GM23338 (cell line): ENCODE measurements at regions not wholly inside any gene's neighbourhood (a gene's known extent, or its start where the extent isn't known, plus 50 kb on each side); places are given as distances from the start of the nearest gene placed in this dataset.

Source experiments
- ATAC-seq: fragments of 200-7000 bp; cut with Tn5 transposase; 3 replicates; pipeline ENCODE4 v1.9.1; 2020
- DNase-seq: peaks from one replicate; pipeline ENCODE4 v3.0.0-alpha.2; 2015; ENCODE audit warnings: low spot score
- H2AFZ ChIP-seq: fragments of 200-600 bp; sonication (generic); 2 replicates; pipeline ENCODE4 v1.8.0; 2016; ENCODE audit warnings: antibody characterized with exemption, mild to moderate bottlenecking, moderate library complexity
- H3F3A ChIP-seq: fragments of 200-600 bp; sonication (generic); replicated peaks from 2 replicates; pipeline ENCODE4 v1.8.0; 2017; ENCODE audit warnings: antibody characterized with exemption, mixed run types, low read depth
- H3K27ac ChIP-seq: fragments of 200-600 bp; sonication (generic); 2 replicates; pipeline ENCODE4 v1.6.1; 2016; ENCODE audit warnings: low read depth
- H3K27me3 ChIP-seq: fragments of 200-600 bp; sonication (generic); 2 replicates; pipeline ENCODE4 v1.8.0; 2016; ENCODE audit warnings: mild to moderate bottlenecking, mixed run types, moderate library complexity; ENCODE audit not compliant: insufficient read depth
- H3K36me3 ChIP-seq: fragments of 200-600 bp; sonication (generic); 2 replicates; pipeline ENCODE4 v1.8.0; 2016; ENCODE audit warnings: mild to moderate bottlenecking; ENCODE audit not compliant: insufficient read depth
- H3K4me1 ChIP-seq: fragments of 200-600 bp; sonication (generic); 2 replicates; pipeline ENCODE4 v1.8.0; 2016; ENCODE audit warnings: mild to moderate bottlenecking, moderate library complexity; ENCODE audit not compliant: insufficient read depth
- H3K4me2 ChIP-seq: fragments of 200-600 bp; sonication (generic); 2 replicates; pipeline ENCODE4 v1.7.1; 2017; ENCODE audit warnings: mixed run types
- H3K4me3 ChIP-seq: fragments of 200-600 bp; sonication (generic); 2 replicates; pipeline ENCODE4 v1.6.1; 2016; ENCODE audit warnings: mixed run types
- H3K79me2 ChIP-seq: fragments of 200-600 bp; sonication (generic); replicated peaks from 2 replicates; pipeline ENCODE4 v1.8.0; 2017; ENCODE audit warnings: mild to moderate bottlenecking; ENCODE audit not compliant: insufficient read depth
- H3K9me2 ChIP-seq: fragments of 200-600 bp; sonication (generic); 2 replicates; pipeline ENCODE4 v1.8.0; 2017; ENCODE audit not compliant: insufficient read depth
- H4K20me1 ChIP-seq: fragments of 200-600 bp; sonication (generic); replicated peaks from 2 replicates; pipeline ENCODE4 v1.8.0; 2017; ENCODE audit warnings: mild to moderate bottlenecking; ENCODE audit not compliant: insufficient read depth
- H3K27ac Mint-ChIP-seq: 2 replicates; pipeline ENCODE4 v1.8.0; 2020; ENCODE audit warnings: inconsistent platforms, mild to moderate bottlenecking, moderate library complexity, mixed read lengths
- H3K27me3 Mint-ChIP-seq: 3 replicates; pipeline ENCODE4 v1.8.0; 2022; ENCODE audit warnings: low read depth, mild to moderate bottlenecking, moderate library complexity, mixed read lengths, inconsistent platforms; ENCODE audit not compliant: insufficient read depth, poor library complexity
- H3K36me3 Mint-ChIP-seq: 3 replicates; pipeline ENCODE4 v1.8.0; 2021; ENCODE audit warnings: low read depth, mild to moderate bottlenecking, inconsistent platforms, moderate library complexity, mixed read lengths
- H3K4me1 Mint-ChIP-seq: 3 replicates; pipeline ENCODE4 v1.8.0; 2020; ENCODE audit warnings: mild to moderate bottlenecking, inconsistent platforms, mixed read lengths
- H3K4me3 Mint-ChIP-seq: 3 replicates; pipeline ENCODE4 v1.8.0; 2021; ENCODE audit warnings: moderate library complexity, mild to moderate bottlenecking, inconsistent platforms, mixed read lengths
- H3K9me3 Mint-ChIP-seq: 3 replicates; pipeline ENCODE4 v1.8.0; 2020; ENCODE audit warnings: moderate library complexity, mild to moderate bottlenecking, inconsistent platforms, mixed read lengths
- CREB1 ChIP-seq: fragments of 250-450 bp; sonication (Bioruptor Pico); IDR thresholded peaks from 2 replicates; pipeline ENCODE4 v1.5.0; 2020; ENCODE audit warnings: low read depth, mild to moderate bottlenecking, moderate library complexity
- EZH2 ChIP-seq: fragments of 200-600 bp; sonication (generic); IDR thresholded peaks from one replicate; pipeline ENCODE4 v1.8.0; 2017; ENCODE audit warnings: antibody characterized with exemption, mild to moderate bottlenecking, low read depth; ENCODE audit not compliant: unreplicated experiment
- EZH2phosphoT487 ChIP-seq: fragments of 200-600 bp; sonication (generic); IDR thresholded peaks from one replicate; pipeline ENCODE4 v1.8.1; 2018; ENCODE audit warnings: antibody characterized with exemption; ENCODE audit not compliant: unreplicated experiment
- JUNB ChIP-seq: IDR thresholded peaks from one replicate; pipeline ENCODE4 v1.6.1; 2016; ENCODE audit warnings: antibody characterized with exemption; ENCODE audit not compliant: unreplicated experiment
- NANOG ChIP-seq: IDR thresholded peaks from 2 replicates; pipeline ENCODE4 v1.6.1; 2016; ENCODE audit warnings: antibody characterized with exemption, borderline replicate concordance
- POLR2AphosphoS5 ChIP-seq: IDR thresholded peaks from 2 replicates; pipeline ENCODE4 v1.6.1; 2016; ENCODE audit warnings: antibody characterized with exemption, low read depth
- STAT1 ChIP-seq: IDR thresholded peaks from one replicate; pipeline ENCODE4 v1.6.1; 2016; ENCODE audit warnings: antibody characterized with exemption; ENCODE audit not compliant: unreplicated experiment
- ZNF114 ChIP-seq: fragments of 250-450 bp; sonication (Bioruptor Pico); IDR thresholded peaks from 2 replicates; pipeline ENCODE4 v1.5.0; 2020; ENCODE audit warnings: mild to moderate bottlenecking, moderate library complexity
- ZNF331 ChIP-seq: fragments of 250-450 bp; sonication (Bioruptor Pico); IDR thresholded peaks from 2 replicates; pipeline ENCODE4 v1.5.0; 2020; ENCODE audit warnings: low read depth, mild to moderate bottlenecking, moderate library complexity
- TF ChIP-seq, protein P1 (sequence below), 2 experiments: fragments of 200-600 bp in 1 of 2; sonication (generic) in 1 of 2; conservative IDR thresholded peaks; 2 replicates each; pipeline versions ENCODE4 v1.5.1 to v1.6.1; 2016 to 2017; ENCODE audit warnings: antibody characterized with exemption in 2 of 2, low read depth in 2 of 2, mild to moderate bottlenecking in 2 of 2, moderate library complexity in 1 of 2
- TF ChIP-seq, protein P2 (sequence below): fragments of 250-450 bp; sonication (Bioruptor Pico); IDR thresholded peaks from 2 replicates; pipeline ENCODE4 v1.5.0; 2020; ENCODE audit warnings: mild to moderate bottlenecking, moderate library complexity
- TF ChIP-seq, protein P3 (sequence below): IDR thresholded peaks from one replicate; pipeline ENCODE4 v1.6.1; 2018; ENCODE audit warnings: antibody characterized with exemption; ENCODE audit not compliant: unreplicated experiment
- TF ChIP-seq, protein P4 (sequence below): IDR thresholded peaks from 2 replicates; pipeline ENCODE4 v1.6.1; 2016; ENCODE audit warnings: antibody characterized with exemption

DNA sequence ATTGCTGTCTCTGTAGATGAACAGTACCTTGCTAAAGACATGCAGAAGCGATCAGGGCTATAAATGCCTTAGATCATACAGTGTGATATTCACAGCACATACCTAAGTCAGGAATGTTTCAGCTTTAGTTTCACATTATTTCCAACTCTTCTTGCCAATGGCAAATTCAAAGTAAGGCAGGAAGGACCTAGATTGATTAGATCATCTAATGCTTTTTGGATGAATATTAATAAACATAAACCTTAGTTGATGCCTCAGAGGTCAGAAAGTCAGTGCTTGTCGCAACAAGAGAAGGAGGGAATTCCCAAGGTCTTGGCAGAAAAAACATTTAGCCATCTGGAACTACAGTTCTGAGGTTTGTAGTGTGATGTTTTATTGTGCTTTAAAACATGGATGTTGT lies 122.3 kb downstream of the TNFSF18 start:
- Histone ChIP-seq H3F3A (no peaks in the 10 kb centered on the region), H2AFZ (no peak overlapping the region), H3K27me3 (no peaks in the 10 kb centered on the region), H3K4me3 (no peak overlapping the region), H3K36me3 (no peaks in the 10 kb centered on the region), H3K4me2 (no peak overlapping the region), H3K27ac (no peak overlapping the region), H3K4me1 (no peaks in the 10 kb centered on the region), H3K79me2 (no peaks in the 10 kb centered on the region), H4K20me1 (no peaks in the 10 kb centered on the region), H3K9me2 (peaks cover 7% of the 10 kb centered on the region; the same call in 1 of the 2 replicates)
- TF ChIP-seq, protein P1, sequence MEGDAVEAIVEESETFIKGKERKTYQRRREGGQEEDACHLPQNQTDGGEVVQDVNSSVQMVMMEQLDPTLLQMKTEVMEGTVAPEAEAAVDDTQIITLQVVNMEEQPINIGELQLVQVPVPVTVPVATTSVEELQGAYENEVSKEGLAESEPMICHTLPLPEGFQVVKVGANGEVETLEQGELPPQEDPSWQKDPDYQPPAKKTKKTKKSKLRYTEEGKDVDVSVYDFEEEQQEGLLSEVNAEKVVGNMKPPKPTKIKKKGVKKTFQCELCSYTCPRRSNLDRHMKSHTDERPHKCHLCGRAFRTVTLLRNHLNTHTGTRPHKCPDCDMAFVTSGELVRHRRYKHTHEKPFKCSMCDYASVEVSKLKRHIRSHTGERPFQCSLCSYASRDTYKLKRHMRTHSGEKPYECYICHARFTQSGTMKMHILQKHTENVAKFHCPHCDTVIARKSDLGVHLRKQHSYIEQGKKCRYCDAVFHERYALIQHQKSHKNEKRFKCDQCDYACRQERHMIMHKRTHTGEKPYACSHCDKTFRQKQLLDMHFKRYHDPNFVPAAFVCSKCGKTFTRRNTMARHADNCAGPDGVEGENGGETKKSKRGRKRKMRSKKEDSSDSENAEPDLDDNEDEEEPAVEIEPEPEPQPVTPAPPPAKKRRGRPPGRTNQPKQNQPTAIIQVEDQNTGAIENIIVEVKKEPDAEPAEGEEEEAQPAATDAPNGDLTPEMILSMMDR (conservative IDR thresholded peaks at IDR 0.05; ENCODE audit: low read depth in 2 of 2): no peak
- no peak for TF ChIP-seq STAT1
- no peak for TF ChIP-seq EZH2phosphoT487
- TF ChIP-seq CREB1 (CRISPR knock-in tag): no peak
- TF ChIP-seq NANOG: no peak
- TF ChIP-seq, protein P2, sequence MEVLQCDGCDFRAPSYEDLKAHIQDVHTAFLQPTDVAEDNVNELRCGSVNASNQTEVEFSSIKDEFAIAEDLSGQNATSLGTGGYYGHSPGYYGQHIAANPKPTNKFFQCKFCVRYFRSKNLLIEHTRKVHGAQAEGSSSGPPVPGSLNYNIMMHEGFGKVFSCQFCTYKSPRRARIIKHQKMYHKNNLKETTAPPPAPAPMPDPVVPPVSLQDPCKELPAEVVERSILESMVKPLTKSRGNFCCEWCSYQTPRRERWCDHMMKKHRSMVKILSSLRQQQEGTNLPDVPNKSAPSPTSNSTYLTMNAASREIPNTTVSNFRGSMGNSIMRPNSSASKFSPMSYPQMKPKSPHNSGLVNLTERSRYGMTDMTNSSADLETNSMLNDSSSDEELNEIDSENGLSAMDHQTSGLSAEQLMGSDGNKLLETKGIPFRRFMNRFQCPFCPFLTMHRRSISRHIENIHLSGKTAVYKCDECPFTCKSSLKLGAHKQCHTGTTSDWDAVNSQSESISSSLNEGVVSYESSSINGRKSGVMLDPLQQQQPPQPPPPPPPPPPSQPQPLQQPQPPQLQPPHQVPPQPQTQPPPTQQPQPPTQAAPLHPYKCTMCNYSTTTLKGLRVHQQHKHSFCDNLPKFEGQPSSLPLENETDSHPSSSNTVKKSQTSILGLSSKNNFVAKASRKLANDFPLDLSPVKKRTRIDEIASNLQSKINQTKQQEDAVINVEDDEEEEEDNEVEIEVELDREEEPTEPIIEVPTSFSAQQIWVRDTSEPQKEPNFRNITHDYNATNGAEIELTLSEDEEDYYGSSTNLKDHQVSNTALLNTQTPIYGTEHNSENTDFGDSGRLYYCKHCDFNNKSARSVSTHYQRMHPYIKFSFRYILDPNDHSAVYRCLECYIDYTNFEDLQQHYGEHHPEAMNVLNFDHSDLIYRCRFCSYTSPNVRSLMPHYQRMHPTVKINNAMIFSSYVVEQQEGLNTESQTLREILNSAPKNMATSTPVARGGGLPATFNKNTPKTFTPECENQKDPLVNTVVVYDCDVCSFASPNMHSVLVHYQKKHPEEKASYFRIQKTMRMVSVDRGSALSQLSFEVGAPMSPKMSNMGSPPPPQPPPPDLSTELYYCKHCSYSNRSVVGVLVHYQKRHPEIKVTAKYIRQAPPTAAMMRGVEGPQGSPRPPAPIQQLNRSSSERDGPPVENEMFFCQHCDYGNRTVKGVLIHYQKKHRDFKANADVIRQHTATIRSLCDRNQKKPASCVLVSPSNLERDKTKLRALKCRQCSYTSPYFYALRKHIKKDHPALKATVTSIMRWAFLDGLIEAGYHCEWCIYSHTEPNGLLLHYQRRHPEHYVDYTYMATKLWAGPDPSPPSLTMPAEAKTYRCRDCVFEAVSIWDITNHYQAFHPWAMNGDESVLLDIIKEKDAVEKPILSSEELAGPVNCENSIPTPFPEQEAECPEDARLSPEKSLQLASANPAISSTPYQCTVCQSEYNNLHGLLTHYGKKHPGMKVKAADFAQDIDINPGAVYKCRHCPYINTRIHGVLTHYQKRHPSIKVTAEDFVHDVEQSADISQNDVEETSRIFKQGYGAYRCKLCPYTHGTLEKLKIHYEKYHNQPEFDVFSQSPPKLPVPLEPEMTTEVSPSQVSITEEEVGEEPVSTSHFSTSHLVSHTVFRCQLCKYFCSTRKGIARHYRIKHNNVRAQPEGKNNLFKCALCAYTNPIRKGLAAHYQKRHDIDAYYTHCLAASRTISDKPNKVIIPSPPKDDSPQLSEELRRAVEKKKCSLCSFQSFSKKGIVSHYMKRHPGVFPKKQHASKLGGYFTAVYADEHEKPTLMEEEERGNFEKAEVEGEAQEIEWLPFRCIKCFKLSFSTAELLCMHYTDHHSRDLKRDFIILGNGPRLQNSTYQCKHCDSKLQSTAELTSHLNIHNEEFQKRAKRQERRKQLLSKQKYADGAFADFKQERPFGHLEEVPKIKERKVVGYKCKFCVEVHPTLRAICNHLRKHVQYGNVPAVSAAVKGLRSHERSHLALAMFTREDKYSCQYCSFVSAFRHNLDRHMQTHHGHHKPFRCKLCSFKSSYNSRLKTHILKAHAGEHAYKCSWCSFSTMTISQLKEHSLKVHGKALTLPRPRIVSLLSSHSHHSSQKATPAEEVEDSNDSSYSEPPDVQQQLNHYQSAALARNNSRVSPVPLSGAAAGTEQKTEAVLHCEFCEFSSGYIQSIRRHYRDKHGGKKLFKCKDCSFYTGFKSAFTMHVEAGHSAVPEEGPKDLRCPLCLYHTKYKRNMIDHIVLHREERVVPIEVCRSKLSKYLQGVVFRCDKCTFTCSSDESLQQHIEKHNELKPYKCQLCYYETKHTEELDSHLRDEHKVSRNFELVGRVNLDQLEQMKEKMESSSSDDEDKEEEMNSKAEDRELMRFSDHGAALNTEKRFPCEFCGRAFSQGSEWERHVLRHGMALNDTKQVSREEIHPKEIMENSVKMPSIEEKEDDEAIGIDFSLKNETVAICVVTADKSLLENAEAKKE (CRISPR knock-in tag): no peak
- no peak for TF ChIP-seq ZNF331
- TF ChIP-seq EZH2: no peak
- no peak for TF ChIP-seq JUNB
- TF ChIP-seq, protein P3, sequence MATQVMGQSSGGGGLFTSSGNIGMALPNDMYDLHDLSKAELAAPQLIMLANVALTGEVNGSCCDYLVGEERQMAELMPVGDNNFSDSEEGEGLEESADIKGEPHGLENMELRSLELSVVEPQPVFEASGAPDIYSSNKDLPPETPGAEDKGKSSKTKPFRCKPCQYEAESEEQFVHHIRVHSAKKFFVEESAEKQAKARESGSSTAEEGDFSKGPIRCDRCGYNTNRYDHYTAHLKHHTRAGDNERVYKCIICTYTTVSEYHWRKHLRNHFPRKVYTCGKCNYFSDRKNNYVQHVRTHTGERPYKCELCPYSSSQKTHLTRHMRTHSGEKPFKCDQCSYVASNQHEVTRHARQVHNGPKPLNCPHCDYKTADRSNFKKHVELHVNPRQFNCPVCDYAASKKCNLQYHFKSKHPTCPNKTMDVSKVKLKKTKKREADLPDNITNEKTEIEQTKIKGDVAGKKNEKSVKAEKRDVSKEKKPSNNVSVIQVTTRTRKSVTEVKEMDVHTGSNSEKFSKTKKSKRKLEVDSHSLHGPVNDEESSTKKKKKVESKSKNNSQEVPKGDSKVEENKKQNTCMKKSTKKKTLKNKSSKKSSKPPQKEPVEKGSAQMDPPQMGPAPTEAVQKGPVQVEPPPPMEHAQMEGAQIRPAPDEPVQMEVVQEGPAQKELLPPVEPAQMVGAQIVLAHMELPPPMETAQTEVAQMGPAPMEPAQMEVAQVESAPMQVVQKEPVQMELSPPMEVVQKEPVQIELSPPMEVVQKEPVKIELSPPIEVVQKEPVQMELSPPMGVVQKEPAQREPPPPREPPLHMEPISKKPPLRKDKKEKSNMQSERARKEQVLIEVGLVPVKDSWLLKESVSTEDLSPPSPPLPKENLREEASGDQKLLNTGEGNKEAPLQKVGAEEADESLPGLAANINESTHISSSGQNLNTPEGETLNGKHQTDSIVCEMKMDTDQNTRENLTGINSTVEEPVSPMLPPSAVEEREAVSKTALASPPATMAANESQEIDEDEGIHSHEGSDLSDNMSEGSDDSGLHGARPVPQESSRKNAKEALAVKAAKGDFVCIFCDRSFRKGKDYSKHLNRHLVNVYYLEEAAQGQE: no peak
- no peak for TF ChIP-seq POLR2AphosphoS5
- no peak for TF ChIP-seq ZNF114
- TF ChIP-seq, protein P4, sequence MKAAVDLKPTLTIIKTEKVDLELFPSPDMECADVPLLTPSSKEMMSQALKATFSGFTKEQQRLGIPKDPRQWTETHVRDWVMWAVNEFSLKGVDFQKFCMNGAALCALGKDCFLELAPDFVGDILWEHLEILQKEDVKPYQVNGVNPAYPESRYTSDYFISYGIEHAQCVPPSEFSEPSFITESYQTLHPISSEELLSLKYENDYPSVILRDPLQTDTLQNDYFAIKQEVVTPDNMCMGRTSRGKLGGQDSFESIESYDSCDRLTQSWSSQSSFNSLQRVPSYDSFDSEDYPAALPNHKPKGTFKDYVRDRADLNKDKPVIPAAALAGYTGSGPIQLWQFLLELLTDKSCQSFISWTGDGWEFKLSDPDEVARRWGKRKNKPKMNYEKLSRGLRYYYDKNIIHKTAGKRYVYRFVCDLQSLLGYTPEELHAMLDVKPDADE: no peak
- H3K4me3 Mint-ChIP-seq: no peak overlapping the region
- H3K36me3 Mint-ChIP-seq: no peaks in the 10 kb centered on the region
- H3K4me1 Mint-ChIP-seq: no peaks in the 10 kb centered on the region
- H3K9me3 Mint-ChIP-seq: no peaks in the 10 kb centered on the region; the same call in 2 of the 3 replicates
- H3K27ac Mint-ChIP-seq: no peak overlapping the region
- no peak for DNase-seq
- ATAC-seq: no peak
- H3K27me3 Mint-ChIP-seq: no peaks in the 10 kb centered on the region
